PC-3 (cell line): ENCODE measurements at regions not wholly inside any gene's neighbourhood (a gene's known extent, or its start where the extent isn't known, plus 50 kb on each side); places are given as distances from the start of the nearest gene placed in this dataset.

ENCODE experiments used
- ATAC-seq: fragments of 200-7000 bp; cut with Tn5 transposase; 2 replicates; pipeline ENCODE4 v1.9.1; 2020; ENCODE audit warnings: mild to moderate bottlenecking, moderate library complexity
- BruUV-seq: library from RNA; stranded (reverse); fragments of 400-500 nt; replicated peaks from 2 replicates; lab custom pipeline; 2021; lab: Mats Ljungman, UMichigan
- CTCF ChIA-PET: fragments of 300-600 bp; sonication (Branson Sonifier 250); formaldehyde crosslinking; loops from one replicate; lab custom pipeline; 2022; ENCODE audit warnings: antibody characterized with exemption; lab: Charles Lee
- POLR2A ChIA-PET: fragments of 300-600 bp; sonication (Branson Sonifier 250); formaldehyde crosslinking; loops from one replicate; lab custom pipeline; 2022; ENCODE audit warnings: antibody characterized with exemption; ENCODE audit not compliant: unreplicated experiment; lab: Charles Lee
- DNase-seq: peaks from one replicate; pipeline ENCODE4 v3.0.0-alpha.2; 2015
- H2AFZ ChIP-seq: fragments of 300-600 bp; sonication (generic); 2 replicates; pipeline ENCODE4 v1.6.0; 2016; ENCODE audit warnings: antibody characterized with exemption, low read length
- H3F3A ChIP-seq: fragments of 300-600 bp; sonication (generic); one replicate; pipeline ENCODE4 v1.6.0; 2017; ENCODE audit warnings: antibody characterized with exemption, low read length, control low read depth, mild to moderate bottlenecking; ENCODE audit not compliant: unreplicated experiment
- H3K27ac ChIP-seq: fragments of 300-600 bp; sonication (generic); 2 replicates; pipeline ENCODE4 v1.5.1; 2016; ENCODE audit warnings: mild to moderate bottlenecking, low read length
- H3K27me3 ChIP-seq: fragments of 300-600 bp; sonication (generic); 2 replicates; pipeline ENCODE4 v1.6.1; 2016; ENCODE audit warnings: low read length, mixed read lengths
- H3K36me3 ChIP-seq: fragments of 300-600 bp; sonication (generic); 2 replicates; pipeline ENCODE4 v1.6.1; 2016; ENCODE audit warnings: low read depth, mixed run types, low read length, mixed read lengths
- H3K4me1 ChIP-seq: fragments of 300-600 bp; sonication (generic); 2 replicates; pipeline ENCODE4 v1.5.1; 2016; ENCODE audit warnings: low read length; ENCODE audit not compliant: insufficient read depth
- H3K4me2 ChIP-seq: fragments of 300-600 bp; sonication (generic); 2 replicates; pipeline ENCODE4 v1.6.0; 2016; ENCODE audit warnings: low read length
- H3K4me3 ChIP-seq: fragments of 300-600 bp; sonication (generic); 2 replicates; pipeline ENCODE4 v1.5.1; 2016; ENCODE audit warnings: mild to moderate bottlenecking, low read length, mixed read lengths
- H3K79me2 ChIP-seq: fragments of 300-600 bp; sonication (generic); 2 replicates; pipeline ENCODE4 v1.6.1; 2017; ENCODE audit warnings: low read length, mixed read lengths
- H3K9ac ChIP-seq: fragments of 300-600 bp; sonication (generic); 2 replicates; pipeline ENCODE4 v1.6.0; 2016; ENCODE audit warnings: mild to moderate bottlenecking, low read length
- H3K9me2 ChIP-seq: fragments of 300-600 bp; sonication (generic); replicated peaks from 2 replicates; pipeline ENCODE4 v1.6.1; 2016; ENCODE audit warnings: mixed run types, low read length, mixed read lengths
- H3K9me3 ChIP-seq: fragments of 300-600 bp; sonication (generic); 2 replicates; pipeline ENCODE4 v1.6.1; 2016; ENCODE audit warnings: low read length, mixed read lengths
- H4K20me1 ChIP-seq: fragments of 300-600 bp; sonication (generic); 2 replicates; pipeline ENCODE4 v1.6.1; 2016; ENCODE audit warnings: low read length, mixed read lengths
- EZH2 ChIP-seq: fragments of 300-600 bp; sonication (generic); IDR thresholded peaks from one replicate; pipeline ENCODE4 v1.6.1; 2017; ENCODE audit warnings: antibody characterized with exemption, mild to moderate bottlenecking, low read length; ENCODE audit not compliant: unreplicated experiment
- EZH2phosphoT487 ChIP-seq: fragments of 300-600 bp; sonication (generic); IDR thresholded peaks from 2 replicates; pipeline ENCODE4 v1.6.1; 2018; ENCODE audit warnings: mild to moderate bottlenecking, antibody characterized with exemption, low read length, borderline replicate concordance
- intact Hi-C: fragments of 100-400 bp; cut with micrococcal nuclease; formaldehyde crosslinking; loops from 2 replicates; pipeline ENCODE4 v1.9.0; 2023
- TF ChIP-seq, protein P1 (sequence below): fragments of 300-600 bp; sonication (generic); conservative IDR thresholded peaks from 2 replicates; pipeline ENCODE4 v1.5.1; 2017; ENCODE audit warnings: antibody characterized with exemption, low read depth, mild to moderate bottlenecking, low read length

GRCh38 chr11:127931803-127932202 is 655.6 kb downstream of the ETS1 start:
- no peak overlapping the region for H3K27ac ChIP-seq
- no peak overlapping the region for H2AFZ ChIP-seq
- H3K79me2 ChIP-seq = no peaks in the 10 kb centered on the region
- no peak for ATAC-seq
- ChIA-PET CTCF (no interaction called here), POLR2A (no interaction called here)
- H3K4me2 ChIP-seq = no peak overlapping the region
- no peak for TF ChIP-seq EZH2phosphoT487
- TF ChIP-seq, protein P1, sequence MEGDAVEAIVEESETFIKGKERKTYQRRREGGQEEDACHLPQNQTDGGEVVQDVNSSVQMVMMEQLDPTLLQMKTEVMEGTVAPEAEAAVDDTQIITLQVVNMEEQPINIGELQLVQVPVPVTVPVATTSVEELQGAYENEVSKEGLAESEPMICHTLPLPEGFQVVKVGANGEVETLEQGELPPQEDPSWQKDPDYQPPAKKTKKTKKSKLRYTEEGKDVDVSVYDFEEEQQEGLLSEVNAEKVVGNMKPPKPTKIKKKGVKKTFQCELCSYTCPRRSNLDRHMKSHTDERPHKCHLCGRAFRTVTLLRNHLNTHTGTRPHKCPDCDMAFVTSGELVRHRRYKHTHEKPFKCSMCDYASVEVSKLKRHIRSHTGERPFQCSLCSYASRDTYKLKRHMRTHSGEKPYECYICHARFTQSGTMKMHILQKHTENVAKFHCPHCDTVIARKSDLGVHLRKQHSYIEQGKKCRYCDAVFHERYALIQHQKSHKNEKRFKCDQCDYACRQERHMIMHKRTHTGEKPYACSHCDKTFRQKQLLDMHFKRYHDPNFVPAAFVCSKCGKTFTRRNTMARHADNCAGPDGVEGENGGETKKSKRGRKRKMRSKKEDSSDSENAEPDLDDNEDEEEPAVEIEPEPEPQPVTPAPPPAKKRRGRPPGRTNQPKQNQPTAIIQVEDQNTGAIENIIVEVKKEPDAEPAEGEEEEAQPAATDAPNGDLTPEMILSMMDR = no peak
- no peak for TF ChIP-seq EZH2
- H3K9me3 ChIP-seq = no peaks in the 10 kb centered on the region; the same call in 1 of the 2 replicates
- H3K4me3 ChIP-seq = no peak overlapping the region
- peaks cover 60% of the 10 kb centered on the region for H3K27me3 ChIP-seq
- DNase-seq = no peak
- no peaks in the 10 kb centered on the region for H4K20me1 ChIP-seq
- H3K9me2 ChIP-seq = 0 out of 2 replicates have a peak, but pooled peaks cover 3% of the 10 kb centered on the region
- H3K9ac ChIP-seq = no peak overlapping the region
- no peaks in the 10 kb centered on the region for H3F3A ChIP-seq
- intact Hi-C loops = no loop called here
- no peaks in the 10 kb centered on the region for H3K4me1 ChIP-seq
- no TSS peak for BruUV-seq
- no peaks in the 10 kb centered on the region for H3K36me3 ChIP-seq

GRCh38 chr11:127926721-127927120 is 660.6 kb downstream of the ETS1 start:
- H3K9ac ChIP-seq = no peak overlapping the region
- H2AFZ ChIP-seq = no peak overlapping the region
- TF ChIP-seq EZH2phosphoT487 = no peak
- TF ChIP-seq, protein P1 = no peak
- no peak for TF ChIP-seq EZH2
- H3K27ac ChIP-seq = no peak overlapping the region
- ChIA-PET CTCF (no interaction called here), POLR2A (no interaction called here)
- no peaks in the 10 kb centered on the region for H4K20me1 ChIP-seq
- DNase-seq (no peak), ATAC-seq (no peak)
- no peak overlapping the region for H3K4me2 ChIP-seq
- no peaks in the 10 kb centered on the region for H3K79me2 ChIP-seq
- BruUV-seq = no TSS peak
- H3K4me1 ChIP-seq = no peaks in the 10 kb centered on the region
- H3K27me3 ChIP-seq = peaks cover 41% of the 10 kb centered on the region
- no peaks in the 10 kb centered on the region for H3F3A ChIP-seq
- intact Hi-C loops = no loop called here
- no peak overlapping the region for H3K4me3 ChIP-seq
- 0 out of 2 replicates have a peak, but pooled peaks cover 3% of the 10 kb centered on the region for H3K9me2 ChIP-seq
- no peaks in the 10 kb centered on the region for H3K36me3 ChIP-seq
- H3K9me3 ChIP-seq = no peaks in the 10 kb centered on the region

- H3F3A ChIP-seq = no peaks in the 10 kb centered on the region
- H3K27ac ChIP-seq = no peak overlapping the region
- TF ChIP-seq EZH2phosphoT487 (no peak), EZH2 (no peak)
- TF ChIP-seq, protein P1 = no peak
- no peaks in the 10 kb centered on the region for H3K4me1 ChIP-seq
- intact Hi-C loops = no loop called here
- no peaks in the 10 kb centered on the region for H3K9me3 ChIP-seq
- H3K79me2 ChIP-seq = no peaks in the 10 kb centered on the region
- CTCF ChIA-PET = no interaction called here
- H4K20me1 ChIP-seq = no peaks in the 10 kb centered on the region
- no peaks in the 10 kb centered on the region for H3K9me2 ChIP-seq
- peaks cover 35% of the 10 kb centered on the region for H3K27me3 ChIP-seq
- ATAC-seq = no peak
- H2AFZ ChIP-seq = no peak overlapping the region
- no peak overlapping the region for H3K4me2 ChIP-seq
- no peak for DNase-seq
- POLR2A ChIA-PET = no interaction called here
- H3K9ac ChIP-seq = no peak overlapping the region
- no peak overlapping the region for H3K4me3 ChIP-seq
- BruUV-seq = no TSS peak
- H3K36me3 ChIP-seq = no peaks in the 10 kb centered on the region
Measured at GRCh38 chr11:127925475-127925874, 661.9 kb downstream of the ETS1 start.
